GM18498 (cell line): ENCODE measurements at regions not wholly inside any gene's neighbourhood (a gene's known extent, or its start where the extent isn't known, plus 50 kb on each side); places are given as distances from the start of the nearest gene placed in this dataset.
"Not testable (repeated sequence)": the region's sequence is repeated elsewhere in the genome, so short reads cannot be mapped to it uniquely, and the experiment has no call there.

Experiments
- ATAC-seq: cut with Tn5 transposase; IDR thresholded peaks from one replicate; pipeline ENCODE4 v1.9.1; 2021; ENCODE audit warnings: mild to moderate bottlenecking, moderate library complexity; ENCODE audit not compliant: unreplicated experiment

DNA sequence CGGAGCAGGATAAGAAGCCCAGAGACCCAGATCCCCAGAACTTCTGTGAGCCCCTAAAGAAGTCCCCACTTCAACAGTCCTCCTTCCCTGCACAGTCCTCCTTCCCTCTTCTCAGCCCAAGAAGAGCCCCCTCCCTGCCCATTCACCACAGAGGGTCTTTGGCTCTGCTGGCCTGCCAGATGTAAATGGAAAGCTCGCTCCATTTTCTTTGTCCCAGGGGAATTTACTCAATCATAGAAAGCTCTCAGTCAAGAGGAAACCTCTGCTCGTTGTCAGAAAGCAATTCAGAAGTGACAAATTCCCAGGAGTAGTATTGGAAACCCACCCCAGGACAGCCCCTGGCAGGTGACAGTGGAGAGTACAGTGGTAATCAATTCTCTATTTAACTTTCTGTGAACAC, 105.5 kb upstream of the SMAD3 start:
- ATAC-seq: no peak

DNA sequence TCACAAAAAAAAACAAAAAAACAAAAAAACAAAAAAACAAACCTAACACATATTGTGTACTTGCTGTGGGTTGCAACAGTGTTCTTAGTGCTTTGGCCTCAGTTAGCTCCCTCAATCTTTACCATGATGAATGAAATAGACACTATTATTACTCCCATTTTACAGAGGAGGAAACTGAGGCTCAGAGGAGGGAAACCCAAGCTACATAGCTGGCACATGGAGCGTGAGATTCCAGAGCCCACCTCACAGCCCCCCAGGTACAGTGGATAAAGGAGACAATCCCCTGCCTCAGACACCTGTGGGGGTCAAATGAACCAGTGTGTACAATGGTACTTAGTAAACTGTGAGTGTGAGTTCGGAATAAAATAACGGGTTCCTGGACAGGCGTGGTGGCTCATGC, 104.9 kb upstream of the SMAD3 start:
- no peak for ATAC-seq

DNA sequence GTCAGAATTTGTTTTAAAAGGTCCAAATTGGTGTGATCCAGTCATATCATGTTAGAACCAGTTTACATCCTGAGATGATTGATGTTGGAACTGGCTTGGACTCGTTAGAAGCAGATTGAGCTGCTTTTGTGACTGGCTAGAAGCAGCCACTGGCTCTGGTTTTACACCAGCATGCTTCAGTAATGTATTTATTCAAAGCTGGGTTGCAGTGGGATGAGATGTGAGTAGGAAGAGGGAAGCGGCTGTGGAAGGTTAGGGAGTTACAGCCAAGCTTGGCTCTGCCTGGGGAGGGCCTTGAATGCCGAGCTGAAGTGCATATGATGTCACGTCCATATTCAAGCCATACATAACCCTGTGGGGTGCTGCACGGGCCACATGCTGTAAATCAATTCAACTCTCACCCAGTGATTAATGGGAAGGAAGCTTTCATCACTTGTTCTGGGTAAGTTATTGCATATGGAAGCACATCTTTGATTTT, 104.0 kb upstream of the SMAD3 start:
- no peak for ATAC-seq

DNA sequence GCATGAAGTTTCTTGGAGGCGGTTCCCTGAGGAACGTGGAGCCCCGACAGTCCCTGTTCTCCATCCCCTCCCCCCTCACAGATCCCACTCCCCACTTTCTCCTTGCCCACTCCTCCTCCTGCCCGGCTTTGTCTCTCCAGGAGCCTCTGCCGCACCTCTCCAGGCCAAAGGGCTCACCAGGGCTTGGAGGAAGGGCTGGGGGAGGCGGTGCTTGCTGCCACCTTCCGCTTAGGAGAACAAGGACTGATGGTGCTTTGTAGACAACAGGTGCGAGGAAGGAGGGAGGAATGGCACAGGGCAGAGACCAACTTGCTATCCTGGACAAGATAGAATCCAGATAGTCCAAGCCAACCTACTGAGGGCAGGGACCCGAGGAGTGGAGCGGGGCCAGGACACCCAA, 103.5 kb upstream of the SMAD3 start:
- ATAC-seq: no peak

DNA sequence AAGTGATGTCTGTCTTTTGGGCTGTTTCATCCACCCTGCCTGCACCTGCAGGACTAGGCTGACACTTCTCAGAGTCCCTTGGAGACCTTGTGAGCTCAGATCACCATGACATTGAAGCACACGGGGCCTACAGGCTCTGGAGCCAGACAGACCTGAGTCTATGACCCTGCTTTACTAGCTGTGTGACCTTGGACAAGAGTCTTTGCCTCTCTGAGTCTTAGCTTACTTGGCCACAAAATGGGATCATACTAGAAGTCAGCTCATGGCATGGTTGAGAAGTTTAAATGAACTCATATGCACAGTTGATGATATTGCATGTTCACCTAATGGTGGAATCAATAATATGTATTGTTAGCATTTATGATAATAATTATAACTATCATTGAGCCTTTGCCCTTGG, 102.9 kb upstream of the SMAD3 start:
- ATAC-seq: no peak

DNA sequence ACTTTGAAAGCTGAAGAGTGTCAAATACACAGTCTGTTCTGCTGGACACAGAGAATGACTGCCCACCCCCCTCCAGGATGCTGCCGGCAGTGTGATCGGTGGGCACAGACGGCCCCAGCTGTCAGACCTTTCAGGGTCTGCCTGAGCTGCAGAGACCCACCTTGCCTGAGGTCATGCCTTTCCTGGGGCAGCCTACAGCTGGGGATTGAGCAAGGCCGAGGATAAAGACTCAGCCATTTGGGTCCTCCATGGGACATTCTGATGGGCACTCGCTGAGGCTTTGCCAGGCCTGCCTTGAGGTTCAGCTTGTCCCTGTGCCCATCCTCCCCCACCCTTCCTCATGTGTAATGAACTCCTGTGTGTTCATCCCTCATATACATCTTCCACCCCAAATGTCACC, 102.3 kb upstream of the SMAD3 start:
- ATAC-seq: no peak

DNA sequence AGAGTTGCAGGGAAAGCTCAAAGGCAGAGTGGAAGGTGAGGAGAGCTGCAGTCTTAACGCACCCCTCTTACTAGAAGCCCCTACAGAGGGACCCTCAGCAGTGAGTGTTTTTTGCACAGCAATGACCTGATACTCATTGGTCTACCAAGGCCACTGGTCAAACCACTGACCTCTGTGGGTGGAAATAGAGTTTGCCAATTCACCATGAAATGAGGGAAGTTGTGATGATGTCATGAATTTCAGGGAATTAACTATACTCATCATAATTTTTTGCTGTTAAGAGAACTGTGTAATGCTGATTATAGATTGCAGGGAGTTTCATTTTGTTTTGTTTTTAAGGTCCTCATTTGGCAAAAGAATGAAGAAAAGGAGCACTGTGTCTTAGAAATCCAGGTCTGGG, 101.7 kb upstream of the SMAD3 start:
- ATAC-seq: no peak

DNA sequence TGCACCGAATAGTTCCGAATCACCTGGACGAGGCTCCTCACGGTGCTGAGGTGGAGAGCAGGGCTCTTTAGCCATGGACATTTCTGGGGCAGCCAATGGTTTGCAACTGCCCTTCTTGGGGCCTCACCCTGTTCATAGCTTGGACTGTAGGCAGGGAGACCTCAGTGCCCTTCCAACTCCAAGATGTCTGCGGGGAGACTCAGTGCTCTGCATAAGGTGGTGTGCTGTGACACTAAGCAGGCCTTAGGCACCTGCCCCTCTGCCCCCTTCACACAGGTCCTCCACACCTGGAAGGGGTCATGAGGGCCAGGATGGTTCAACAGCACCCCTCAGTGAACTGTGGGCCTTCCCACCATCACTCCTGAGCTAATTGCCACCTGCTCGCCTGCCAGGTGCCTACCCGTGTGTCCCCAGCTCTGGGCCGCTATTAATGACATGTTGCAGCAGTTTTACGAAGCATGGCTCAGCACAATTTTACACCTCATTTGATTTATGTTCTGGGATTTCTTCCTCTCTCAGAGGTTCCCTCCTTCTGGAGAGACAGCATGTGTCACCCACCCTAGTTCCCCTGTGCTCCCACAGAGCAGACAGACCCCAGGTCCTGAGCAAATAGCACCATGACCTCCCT, 101.2 kb upstream of the SMAD3 start:
- ATAC-seq: no peak

DNA sequence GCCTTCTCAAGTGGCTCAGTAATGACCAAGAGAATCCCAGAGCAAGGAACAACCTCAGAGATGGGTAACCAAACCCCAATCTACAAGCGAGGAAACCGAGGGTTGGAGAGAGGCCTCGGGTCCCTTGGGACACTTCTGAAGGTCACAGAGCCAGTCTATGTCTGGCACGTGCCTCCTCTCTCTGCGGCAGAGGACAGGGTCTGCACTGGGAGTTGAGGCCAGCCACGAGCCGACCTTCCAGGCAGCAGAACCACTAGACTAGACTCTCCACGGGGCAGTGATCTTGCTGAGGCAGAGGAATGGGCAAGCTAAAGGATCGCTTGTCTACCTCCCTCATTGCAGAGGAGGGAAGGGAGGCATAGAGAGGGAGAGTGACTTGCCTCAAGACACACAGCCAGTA, 100.6 kb upstream of the SMAD3 start:
- ATAC-seq: no peak

DNA sequence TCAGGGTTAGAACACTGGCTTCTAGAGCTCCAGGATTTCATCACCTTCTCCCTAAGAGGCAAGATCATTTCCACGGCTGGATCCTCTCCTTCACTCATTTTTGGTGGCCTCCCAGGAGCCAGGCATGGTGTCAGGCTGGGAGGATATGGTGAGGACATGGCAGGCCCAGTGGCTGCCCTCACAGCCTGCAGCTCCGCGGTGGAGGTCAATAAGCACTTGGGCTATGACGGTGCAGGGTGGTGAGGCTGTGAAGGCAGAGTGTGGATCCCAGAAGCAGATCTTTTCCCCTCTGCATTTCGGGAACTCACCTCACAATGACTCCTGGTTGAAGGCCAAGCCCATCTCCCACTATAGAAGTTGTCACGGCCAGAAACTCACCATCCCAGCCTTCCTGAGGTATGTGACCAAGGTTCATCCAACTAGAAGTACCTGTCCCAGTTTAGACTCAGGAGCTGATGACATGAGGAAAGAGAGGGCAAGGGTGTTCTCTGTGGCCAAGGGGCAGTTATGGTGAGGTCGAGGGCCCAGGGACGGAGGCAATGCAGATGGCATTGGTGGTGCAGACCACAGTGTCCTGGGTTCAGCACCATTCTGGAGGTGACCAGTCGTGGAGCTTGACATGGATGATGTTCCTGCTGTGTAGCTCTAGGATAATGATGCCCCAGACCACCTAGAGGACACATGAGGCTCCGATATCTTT, 100.1 kb upstream of the SMAD3 start:
- no peak for ATAC-seq

DNA sequence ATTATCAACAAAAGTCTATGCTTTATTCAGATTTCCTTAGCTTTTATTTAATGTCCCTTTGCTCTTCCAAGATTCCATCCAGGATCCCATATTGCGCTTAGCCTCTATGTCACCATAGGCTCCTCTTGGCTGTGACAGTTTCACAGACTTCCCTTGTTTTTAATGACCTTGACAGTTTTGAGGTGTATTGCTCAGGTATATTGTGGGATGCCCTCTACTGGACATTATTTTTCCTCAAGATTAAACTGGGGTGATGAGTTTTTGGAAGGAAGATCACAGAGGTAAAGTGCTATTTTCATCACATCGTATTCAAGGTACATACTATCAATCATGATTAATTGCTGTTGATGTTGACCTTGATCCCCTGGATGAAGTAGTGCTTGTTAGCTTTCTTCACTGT, 99.1 kb upstream of the SMAD3 start:
- no peak for ATAC-seq

DNA sequence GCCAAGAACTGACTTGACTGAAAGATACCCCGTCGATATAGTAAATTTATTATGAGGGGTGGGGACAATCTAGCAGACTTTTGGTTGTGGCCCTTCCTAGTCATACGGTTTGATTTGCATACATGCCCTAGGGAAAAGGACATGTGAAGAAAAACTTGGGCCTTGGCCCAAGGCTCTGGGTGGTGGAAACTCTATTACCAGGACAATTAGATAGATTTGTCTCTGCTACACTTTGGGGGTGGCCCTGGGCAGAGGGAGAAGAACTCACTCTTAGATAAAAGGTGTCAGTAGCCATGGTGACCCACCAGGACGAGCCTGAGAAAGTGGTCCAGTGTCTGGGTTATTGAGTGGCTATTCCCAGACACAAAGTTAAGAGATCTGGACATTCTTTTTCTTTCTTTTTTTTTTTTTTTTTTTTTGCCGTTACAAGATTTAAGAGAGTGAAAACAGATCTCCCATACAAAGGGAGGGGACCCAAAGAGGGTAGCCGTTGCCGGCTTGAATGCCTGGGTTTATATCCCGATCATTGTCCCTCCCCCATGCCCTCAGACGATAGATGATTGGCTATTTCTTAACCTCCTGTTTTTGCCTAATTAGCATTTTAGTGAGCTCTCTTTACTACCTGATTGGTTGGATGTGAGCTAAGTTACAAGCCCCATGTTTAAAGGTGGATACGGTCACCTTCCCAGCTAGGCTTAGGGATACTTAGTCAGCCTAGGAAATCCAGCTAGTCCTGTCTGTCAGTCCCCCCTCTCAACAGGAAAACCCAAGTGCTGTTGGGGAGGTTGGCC, 96.4 kb upstream of the SMAD3 start:
- no peak for ATAC-seq

DNA sequence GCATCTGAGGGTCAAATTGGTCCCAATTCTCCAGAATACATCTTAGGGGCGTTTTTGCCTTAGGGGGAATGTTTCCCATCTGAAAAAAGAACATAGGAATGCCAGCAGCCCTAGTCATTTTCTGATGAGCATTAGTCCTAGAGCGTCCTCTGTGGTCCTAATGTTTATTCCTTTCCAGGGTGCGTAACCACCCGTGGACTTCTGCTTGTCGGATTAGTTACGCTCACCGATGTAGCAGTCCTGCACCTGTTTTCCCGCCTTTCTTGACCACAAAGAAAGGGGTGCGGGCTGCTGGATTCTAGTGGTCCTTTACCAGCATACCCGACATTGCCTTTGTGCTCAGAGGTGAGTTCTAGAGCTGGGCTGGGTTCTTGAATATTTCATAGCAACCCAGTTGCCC, 91.3 kb upstream of the SMAD3 start:
- not testable (repeated sequence) for ATAC-seq

DNA sequence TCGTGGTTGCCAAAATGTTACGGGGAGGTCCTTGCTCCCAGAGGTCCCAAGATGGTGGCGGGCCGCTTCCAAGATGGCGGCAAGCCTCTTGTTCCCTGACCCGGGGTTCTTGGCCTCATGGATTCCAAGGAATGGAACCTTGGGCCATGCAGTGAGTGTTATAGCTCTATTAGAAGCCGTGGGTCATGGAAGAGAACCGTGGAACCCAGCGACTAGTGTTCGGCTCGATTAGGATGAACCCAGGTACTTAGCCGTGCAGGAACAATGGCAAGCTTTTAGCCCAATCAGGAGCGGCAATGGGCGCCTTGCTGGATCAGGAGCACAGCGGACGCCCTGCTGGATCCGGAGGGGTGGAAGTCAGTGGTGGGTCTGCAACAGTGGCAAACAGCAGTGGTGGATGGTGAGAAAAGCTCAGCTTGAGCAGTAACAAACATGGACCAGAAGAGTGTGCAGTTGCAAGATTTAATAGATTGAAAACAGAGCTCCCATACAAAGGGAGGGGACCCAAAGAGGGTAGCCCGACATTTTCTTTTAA, 89.2 kb upstream of the SMAD3 start:
- ATAC-seq: not testable (repeated sequence)

DNA sequence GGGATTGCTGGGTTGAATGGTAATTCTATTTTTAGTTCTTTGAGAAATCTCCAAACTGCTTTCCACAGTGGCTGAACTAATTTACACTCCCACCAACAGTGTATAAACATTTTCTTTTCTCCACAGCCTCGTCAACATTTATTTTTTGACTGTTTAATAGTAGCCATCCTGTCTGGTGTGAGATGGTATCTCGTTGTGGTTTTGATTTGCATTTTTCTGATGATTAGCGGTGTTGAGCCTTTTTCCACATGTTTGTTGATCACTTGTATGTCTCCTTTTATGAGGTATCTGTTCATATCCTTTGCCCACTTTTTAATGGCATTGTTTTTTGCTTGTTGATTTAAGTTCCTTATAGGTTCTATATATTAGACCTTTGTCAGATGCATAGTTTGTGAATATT, 85.1 kb upstream of the SMAD3 start:
- ATAC-seq: not testable (repeated sequence)

DNA sequence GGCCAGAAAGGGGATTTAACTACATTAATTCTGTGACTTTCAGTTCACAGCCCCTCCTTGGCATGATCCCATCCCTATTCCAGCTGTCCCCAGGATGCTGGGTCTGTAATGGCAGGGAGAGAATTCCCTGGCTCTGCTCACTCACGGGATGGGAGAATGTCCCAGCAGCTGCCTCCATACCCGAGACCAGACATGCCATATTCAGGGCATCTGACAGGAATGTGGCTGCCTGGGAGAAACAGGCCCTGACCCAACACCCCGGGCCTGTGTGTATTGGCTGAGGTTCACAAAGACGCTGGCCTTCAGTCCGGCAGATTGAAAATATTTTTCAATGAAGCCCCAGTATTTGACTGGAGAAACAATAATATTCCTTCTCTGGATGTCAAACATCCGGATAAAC, 83.6 kb upstream of the SMAD3 start:
- no peak for ATAC-seq

DNA sequence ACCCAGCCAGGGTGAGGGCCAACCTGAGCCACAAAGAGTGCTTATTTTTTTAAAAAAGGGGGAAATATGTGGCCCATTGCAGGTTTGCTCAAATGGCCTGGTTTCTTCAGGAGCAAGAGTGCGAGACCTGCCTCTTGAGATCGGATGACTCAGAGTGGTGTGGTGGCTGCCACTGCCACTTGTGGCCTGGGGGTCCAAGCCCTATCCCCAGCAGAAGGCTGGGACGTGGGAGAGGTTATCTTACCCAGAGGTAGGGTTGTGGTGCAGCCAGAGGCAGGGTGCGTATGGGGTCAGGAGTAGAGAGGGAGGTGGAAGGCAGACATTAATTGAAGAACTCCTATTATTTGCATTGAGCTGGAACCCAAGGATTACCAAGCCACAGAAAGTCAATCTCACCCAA, 83.2 kb upstream of the SMAD3 start:
- no peak for ATAC-seq

DNA sequence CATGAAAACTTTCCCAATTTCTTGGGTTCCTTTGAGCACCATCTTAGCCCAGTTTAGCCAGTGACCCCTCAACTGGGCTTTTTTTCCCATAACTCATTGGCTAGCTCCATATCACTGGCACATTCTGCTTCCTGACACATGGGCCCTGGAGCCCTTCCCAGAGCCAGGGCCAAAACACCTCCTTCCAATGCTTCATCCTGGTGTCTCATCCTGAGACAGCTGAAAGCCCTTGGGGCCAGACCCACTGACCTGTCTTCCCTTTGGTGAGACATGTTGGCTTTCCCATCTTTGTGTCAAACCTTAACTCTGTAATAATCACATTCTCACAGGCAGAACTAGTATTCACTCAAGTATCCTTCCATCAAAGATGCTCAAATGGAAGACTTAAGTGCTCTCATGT, 82.6 kb upstream of the SMAD3 start:
- ATAC-seq: no peak

DNA sequence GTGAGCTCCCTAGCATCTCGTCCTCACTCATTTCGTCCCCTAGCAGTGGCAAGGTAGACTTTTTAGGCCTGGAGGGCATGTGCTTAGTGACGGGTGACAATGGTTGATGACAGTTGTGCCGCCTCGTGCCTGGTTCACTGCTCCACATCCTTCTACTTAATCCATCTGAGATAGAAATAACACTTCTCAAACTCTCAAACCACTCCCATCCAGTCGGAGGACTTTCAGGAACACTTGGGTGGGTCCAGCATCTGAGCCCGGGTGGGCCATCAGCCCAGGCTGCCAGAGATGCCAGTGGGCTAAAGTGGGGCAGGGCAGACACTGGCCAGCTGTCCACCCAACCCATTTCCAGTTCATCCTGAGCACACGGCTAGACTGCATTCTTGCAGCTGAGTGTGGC, 79.7 kb upstream of the SMAD3 start:
- ATAC-seq: no peak

DNA sequence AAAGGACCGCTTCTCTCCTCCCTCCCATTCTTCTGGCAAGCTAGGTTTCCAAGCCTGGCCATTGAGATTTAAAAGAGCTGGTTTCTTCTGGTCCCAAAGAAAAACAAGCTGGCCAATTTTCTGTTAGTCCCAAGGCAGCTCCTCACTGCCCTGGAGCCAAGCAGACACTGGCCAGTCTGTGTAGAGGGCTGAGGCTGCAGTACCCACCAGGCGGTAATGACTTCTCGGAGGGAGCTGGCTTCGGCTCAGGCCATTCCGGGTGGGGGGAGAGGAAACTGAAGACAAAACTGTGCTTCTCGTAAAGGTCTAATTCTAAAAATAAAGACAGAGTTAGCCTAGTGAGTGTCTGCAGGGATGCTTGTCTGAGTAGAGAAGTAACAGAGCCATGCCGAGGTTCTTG, 78.5 kb upstream of the SMAD3 start:
- ATAC-seq: no peak

DNA sequence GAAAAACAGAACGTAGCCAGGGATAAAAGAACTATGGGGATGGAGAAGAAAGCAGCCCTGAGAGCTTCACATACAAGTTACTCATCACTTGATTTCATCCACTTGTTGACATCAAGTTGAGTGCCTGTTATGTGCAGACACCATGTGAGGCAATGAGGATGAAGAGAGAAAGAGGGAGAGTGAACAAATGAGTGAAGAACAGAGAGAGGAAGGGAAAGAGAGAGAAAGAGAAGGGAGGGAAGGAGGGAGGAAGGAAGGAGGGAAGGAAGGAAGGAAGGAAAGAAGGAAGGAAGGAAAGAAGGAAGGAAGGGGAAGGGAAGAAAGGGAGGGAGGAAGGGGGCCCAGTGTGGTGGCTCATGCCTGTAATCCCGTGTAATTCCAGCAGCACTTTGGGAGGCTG, 72.3 kb upstream of the SMAD3 start:
- ATAC-seq: no peak
